ENCODE measurements at regions not wholly inside any gene's neighbourhood (a gene's known extent, or its start where the extent isn't known, plus 50 kb on each side); places are given as distances from the start of the nearest gene placed in this dataset.

- Histone ChIP-seq H3K4me3 (ENCODE audit: low read length) (no peak overlapping the region), H3K4me1 (ENCODE audit: control insufficient read depth, insufficient read depth, low read length) (no peaks in the 10 kb centered on the region), H3K9ac (ENCODE audit: low read length) (no peak overlapping the region), H3K36me3 (ENCODE audit: control insufficient read depth, insufficient read depth, low read length, severe bottlenecking) (no peaks in the 10 kb centered on the region), H3K27me3 (replicated peaks; ENCODE audit: control insufficient read depth, insufficient read depth, low read length) (no peaks in the 10 kb centered on the region), H3K9me3 (ENCODE audit: control insufficient read depth, low read length) (no peaks in the 10 kb centered on the region)
- no peak for DNase-seq (ENCODE audit: low read depth)
These were observed 73.2 kb upstream of the AMOT start for GRCh38 chrX:112913807-112914206.

- Histone ChIP-seq H3K9me3 (ENCODE audit: control insufficient read depth, low read length) (peaks cover 5% of the 10 kb centered on the region), H3K4me3 (ENCODE audit: low read length) (no peak overlapping the region), H3K36me3 (ENCODE audit: control insufficient read depth, insufficient read depth, low read length, severe bottlenecking) (no peaks in the 10 kb centered on the region), H3K4me1 (ENCODE audit: control insufficient read depth, insufficient read depth, low read length) (no peaks in the 10 kb centered on the region), H3K9ac (ENCODE audit: low read length) (no peak overlapping the region), H3K27me3 (replicated peaks; ENCODE audit: control insufficient read depth, insufficient read depth, low read length) (peaks cover 6% of the 10 kb centered on the region)
- DNase-seq (ENCODE audit: low read depth), result no peak
These were observed 69.8 kb upstream of the AMOT start for GRCh38 chrX:112910418-112910817.

- H3K9ac ChIP-seq (ENCODE audit: low read length), result no peak overlapping the region
- peaks cover 18% of the 10 kb centered on the region for H3K27me3 ChIP-seq (replicated peaks; ENCODE audit: control insufficient read depth, insufficient read depth, low read length)
- no peaks in the 10 kb centered on the region for H3K36me3 ChIP-seq (ENCODE audit: control insufficient read depth, insufficient read depth, low read length, severe bottlenecking)
- no peak for DNase-seq (ENCODE audit: low read depth)
- no peaks in the 10 kb centered on the region for H3K4me1 ChIP-seq (ENCODE audit: control insufficient read depth, insufficient read depth, low read length)
- H3K4me3 ChIP-seq (ENCODE audit: low read length), result no peak overlapping the region
- peaks cover 5% of the 10 kb centered on the region for H3K9me3 ChIP-seq (ENCODE audit: control insufficient read depth, low read length)
These were observed 61.5 kb upstream of the AMOT start for GRCh38 chrX:112901869-112902725.

- Histone ChIP-seq H3K36me3 (ENCODE audit: control insufficient read depth, insufficient read depth, low read length, severe bottlenecking) (no peaks in the 10 kb centered on the region), H3K9me3 (ENCODE audit: control insufficient read depth, low read length) (no peaks in the 10 kb centered on the region), H3K27me3 (replicated peaks; ENCODE audit: control insufficient read depth, insufficient read depth, low read length) (peaks cover 13% of the 10 kb centered on the region), H3K4me3 (ENCODE audit: low read length) (no peak overlapping the region), H3K4me1 (ENCODE audit: control insufficient read depth, insufficient read depth, low read length) (no peaks in the 10 kb centered on the region), H3K9ac (ENCODE audit: low read length) (no peak overlapping the region)
- no peak for DNase-seq (ENCODE audit: low read depth)
These were observed 55.4 kb upstream of the AMOT start for GRCh38 chrX:112896051-112896450.
